NK-92 treated with Interleukin-12 subunit alpha and Interleukin-12 subunit beta, amount 100 ng/mL, for 24 hours (cell line): ENCODE measurements at regions not wholly inside any gene's neighbourhood (a gene's known extent, or its start where the extent isn't known, plus 50 kb on each side); places are given as distances from the start of the nearest gene placed in this dataset.
"Not testable (repeated sequence)": the region's sequence is repeated elsewhere in the genome, so short reads cannot be mapped to it uniquely, and the experiment has no call there.

Experiments
- DNase-seq: peaks from one replicate; lab custom pipeline; 2025; lab: John Stamatoyannopoulos, UW

GRCh38 chr13:44125943-44126469 lies 246.3 kb downstream of the LACC1 start:
- DNase-seq = no peak

GRCh38 chr13:44128552-44129001 lies 245.0 kb upstream of the SERP2 start:
- no peak for DNase-seq

GRCh38 chr13:44129418-44129817 lies 244.2 kb upstream of the SERP2 start:
- DNase-seq = no peak

DNA sequence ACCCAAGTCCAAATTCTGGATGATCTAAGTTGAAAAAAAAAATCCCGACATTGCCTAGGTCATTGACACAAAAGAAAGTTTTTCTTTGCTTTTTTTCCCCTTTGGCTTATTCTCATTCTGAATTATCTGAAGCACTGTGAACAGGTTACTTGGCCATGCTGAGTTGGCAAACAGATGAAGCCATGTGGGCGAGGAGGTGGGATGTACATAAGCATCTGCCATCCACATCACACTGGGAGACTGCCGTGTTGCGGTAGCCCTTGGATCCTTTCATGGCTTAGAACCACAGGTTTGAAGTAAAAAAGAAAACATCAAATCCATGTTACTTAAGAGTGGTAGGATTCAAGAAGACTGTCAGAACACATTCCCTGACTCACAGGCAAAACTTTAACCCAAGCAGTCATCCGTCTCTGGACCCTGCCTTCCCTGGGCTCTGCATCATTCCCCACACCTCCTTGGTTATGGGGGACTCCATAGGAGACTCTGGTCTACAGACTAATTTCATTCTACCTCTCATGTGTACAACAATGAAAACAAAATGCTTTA lies 242.5 kb upstream of the SERP2 start:
- DNase-seq = no peak

- no peak for DNase-seq
Measured at GRCh38 chr13:44132710-44133109, 240.9 kb upstream of the SERP2 start.

DNA sequence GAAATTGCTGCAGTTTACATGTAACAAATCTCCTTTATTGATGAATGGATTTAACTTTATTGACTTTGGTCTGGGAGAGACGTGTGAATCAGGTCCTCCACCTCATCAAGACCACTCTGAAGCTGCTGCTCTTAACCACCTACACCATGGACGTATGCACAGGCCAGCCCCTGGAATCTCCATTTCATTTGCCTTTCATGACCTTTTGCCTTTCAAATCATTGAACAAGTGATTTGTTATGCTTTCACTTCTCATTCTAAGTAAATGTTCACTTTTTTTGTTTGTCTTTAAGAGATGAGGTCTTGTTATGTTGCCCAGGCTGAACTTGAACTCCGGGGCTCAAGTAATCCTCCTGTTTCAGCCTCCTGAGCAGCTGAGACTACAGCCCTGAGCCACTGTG lies 240.0 kb upstream of the SERP2 start:
- no peak for DNase-seq

GRCh38 chr13:44135566-44135965 lies 238.1 kb upstream of the SERP2 start:
- DNase-seq = no peak

GRCh38 chr13:44136696-44137268 lies 236.8 kb upstream of the SERP2 start:
- DNase-seq = no peak

GRCh38 chr13:44137466-44137865 lies 236.2 kb upstream of the SERP2 start:
- no peak for DNase-seq

DNA sequence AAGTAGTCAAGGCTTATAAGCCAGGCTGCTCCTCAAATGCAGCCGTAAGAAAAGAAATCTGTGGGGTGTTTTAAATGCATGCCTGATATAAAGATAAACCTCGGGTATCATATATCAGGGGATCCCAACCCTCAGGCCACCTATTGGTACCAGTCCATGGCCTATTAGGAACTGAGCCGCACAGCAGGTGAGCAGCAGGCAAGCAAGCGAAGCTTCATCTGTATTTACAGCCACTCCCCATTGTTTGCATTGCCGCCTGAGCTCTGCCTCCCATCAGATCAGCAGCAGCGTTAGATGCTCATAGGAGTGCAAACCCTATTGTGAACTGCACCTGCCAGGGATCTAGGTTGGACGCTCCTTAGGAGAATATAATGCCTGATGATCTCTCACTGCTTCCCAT lies 233.5 kb upstream of the SERP2 start:
- no peak for DNase-seq

GRCh38 chr13:44140888-44141724 lies 232.5 kb upstream of the SERP2 start:
- no peak for DNase-seq

GRCh38 chr13:44141725-44142539 lies 231.7 kb upstream of the SERP2 start:
- peak; percentile 89 for DNase-seq

DNA sequence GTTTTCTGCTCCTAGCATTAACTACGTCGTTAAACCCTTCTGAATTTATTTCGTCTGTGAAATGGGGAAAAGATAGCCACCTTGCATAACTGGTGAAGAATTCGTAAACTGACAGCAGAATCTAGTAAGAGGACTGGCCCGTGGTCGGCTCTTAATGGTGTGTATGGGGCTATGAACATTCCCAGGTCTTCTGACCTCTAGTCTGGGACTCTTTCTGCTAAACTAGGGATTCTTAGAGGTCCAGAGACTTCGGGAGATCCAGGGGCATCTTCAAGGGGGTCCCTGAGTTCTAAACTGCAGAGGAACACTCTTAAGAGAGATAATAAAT lies 231.1 kb upstream of the SERP2 start:
- no peak for DNase-seq

- no peak for DNase-seq
Measured at GRCh38 chr13:44142941-44143665, 230.5 kb upstream of the SERP2 start.

- DNase-seq = no peak
Measured at GRCh38 chr13:44146138-44146537, 227.5 kb upstream of the SERP2 start.

DNA sequence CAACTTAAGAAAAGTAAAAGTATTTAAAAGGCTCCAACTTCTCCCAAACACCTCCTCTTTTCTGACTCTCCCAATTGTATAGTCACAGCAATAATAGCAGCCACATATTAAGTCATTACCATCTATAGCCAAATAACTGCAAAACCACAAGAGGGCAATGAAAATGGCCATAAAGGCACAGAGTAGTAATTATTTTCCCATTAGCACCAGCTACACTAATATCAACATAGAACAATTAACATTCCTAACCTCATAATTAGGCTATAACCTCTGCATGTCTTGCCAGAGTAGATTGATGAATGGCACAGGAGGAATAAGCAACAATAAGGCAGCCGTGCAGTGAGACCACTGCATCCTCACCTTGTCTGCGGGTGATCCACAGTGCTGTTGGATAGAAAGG lies 226.4 kb upstream of the SERP2 start:
- no peak for DNase-seq

DNA sequence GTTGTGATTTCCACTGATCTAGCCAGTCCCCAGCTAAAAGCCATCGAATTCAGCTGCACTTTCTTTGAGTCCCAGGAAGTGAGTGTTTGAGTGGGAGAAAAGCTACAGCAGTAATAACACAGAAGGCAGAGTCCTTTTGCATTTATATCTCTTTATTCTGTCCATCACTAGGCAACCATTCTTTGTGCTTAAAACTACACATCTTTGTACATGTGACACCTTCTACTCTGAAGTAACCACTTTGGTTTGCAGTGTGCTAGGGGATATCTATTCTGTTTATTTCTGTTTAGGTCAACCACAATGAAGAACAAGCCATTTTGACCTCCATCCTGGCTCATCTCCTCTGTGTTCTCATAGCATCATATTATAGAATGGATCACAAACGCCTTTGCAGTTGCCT lies 226.0 kb upstream of the SERP2 start:
- DNase-seq = no peak

GRCh38 chr13:44148159-44148914 lies 225.3 kb upstream of the SERP2 start:
- no peak for DNase-seq

- DNase-seq = not testable (repeated sequence)
Measured at GRCh38 chr13:44149231-44149630, 224.4 kb upstream of the SERP2 start.

DNA sequence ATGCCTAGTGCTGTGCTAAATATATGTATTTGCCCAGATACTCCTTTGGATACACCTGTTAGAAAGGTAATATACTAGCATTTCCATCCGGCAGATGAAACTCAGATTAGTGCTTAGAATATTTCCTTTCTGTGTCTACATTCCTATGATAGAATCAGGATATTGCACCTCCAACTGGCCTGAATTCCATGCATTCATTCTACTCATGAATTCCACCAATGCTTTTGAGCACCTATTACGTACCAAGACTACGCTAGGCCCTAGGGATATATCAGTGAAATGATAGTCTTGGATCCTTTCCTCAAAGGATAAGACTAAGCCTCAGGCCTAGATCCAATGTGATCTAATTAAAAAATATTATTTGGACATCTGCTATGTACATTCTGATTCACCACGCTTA lies 223.8 kb upstream of the SERP2 start:
- no peak for DNase-seq

DNA sequence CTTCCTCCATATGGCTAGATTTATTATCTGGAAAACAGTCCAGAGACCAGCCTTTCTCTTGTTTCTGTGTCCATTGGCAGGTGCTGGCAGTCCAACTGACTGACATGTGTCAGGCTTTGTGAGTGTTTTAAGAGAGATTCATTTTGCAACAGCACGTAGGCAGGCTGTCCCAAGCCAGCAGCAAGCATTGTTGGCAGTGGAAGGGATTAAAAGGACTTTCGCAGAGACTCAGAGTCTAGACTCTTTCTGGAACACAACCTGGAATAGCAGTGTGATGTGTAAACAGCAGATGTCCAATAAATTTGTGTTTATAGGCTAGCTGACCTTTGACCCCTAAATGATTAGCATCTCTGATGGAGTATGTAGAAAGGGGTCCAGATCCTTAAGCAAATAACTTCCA lies 222.2 kb upstream of the SERP2 start:
- DNase-seq = no peak
